Retina (tissue), 1 donor: ENCODE measurements at regions not wholly inside any gene's neighbourhood (a gene's known extent, or its start where the extent isn't known, plus 50 kb on each side); places are given as distances from the start of the nearest gene placed in this dataset.
"Not testable (repeated sequence)": the region's sequence is repeated elsewhere in the genome, so short reads cannot be mapped to it uniquely, and the experiment has no call there.

Experiments used
- DNase-seq: peaks from one replicate; pipeline ENCODE4 v3.0.0-alpha.2; 2016

GRCh38 chr15:62515696-62516395 lies 350.8 kb upstream of the C2CD4B start:
- DNase-seq, result no peak

- no peak for DNase-seq
These were observed 352.5 kb upstream of the C2CD4B start for GRCh38 chr15:62517541-62517940.

- DNase-seq, result not testable (repeated sequence)
These were observed 353.6 kb upstream of the C2CD4B start for GRCh38 chr15:62518666-62519065.

GRCh38 chr15:62519900-62520299 lies 354.8 kb upstream of the C2CD4B start:
- no peak for DNase-seq

- DNase-seq, result no peak
These were observed 355.8 kb upstream of the C2CD4B start for GRCh38 chr15:62520887-62521286.

- DNase-seq, result no peak
These were observed 356.3 kb upstream of the C2CD4B start for GRCh38 chr15:62521396-62521795.

GRCh38 chr15:62524848-62525247 lies 359.8 kb upstream of the C2CD4B start:
- no peak for DNase-seq

- no peak for DNase-seq
These were observed 362.3 kb upstream of the C2CD4B start for GRCh38 chr15:62527387-62527786.

GRCh38 chr15:62528505-62528904 lies 363.4 kb upstream of the C2CD4B start:
- DNase-seq, result no peak

GRCh38 chr15:62532367-62532766 lies 367.3 kb upstream of the C2CD4B start:
- no peak for DNase-seq

GRCh38 chr15:62533687-62534086 lies 368.6 kb upstream of the C2CD4B start:
- DNase-seq, result no peak

GRCh38 chr15:62534996-62535395 lies 369.9 kb upstream of the C2CD4B start:
- no peak for DNase-seq

GRCh38 chr15:62539236-62539635 lies 374.2 kb upstream of the C2CD4B start:
- DNase-seq, result no peak

GRCh38 chr15:62541250-62541649 lies 376.2 kb upstream of the C2CD4B start:
- no peak for DNase-seq

- no peak for DNase-seq
These were observed 376.8 kb upstream of the C2CD4B start for GRCh38 chr15:62541846-62542245.

GRCh38 chr15:62544446-62544845 lies 379.4 kb upstream of the C2CD4B start:
- DNase-seq, result no peak

- DNase-seq, result no peak
These were observed 380.6 kb upstream of the C2CD4B start for GRCh38 chr15:62545467-62546227.

GRCh38 chr15:62546628-62547027 lies 381.5 kb upstream of the C2CD4B start:
- DNase-seq, result no peak

- no peak for DNase-seq
These were observed 382.5 kb upstream of the C2CD4B start for GRCh38 chr15:62547584-62547983.

GRCh38 chr15:62549345-62549970 lies 384.4 kb upstream of the C2CD4B start:
- DNase-seq, result no peak

- no peak for DNase-seq
These were observed 385.0 kb upstream of the C2CD4B start for GRCh38 chr15:62550106-62550505.

- no peak for DNase-seq
These were observed 387.4 kb upstream of the C2CD4B start for GRCh38 chr15:62552444-62552843.

- no peak for DNase-seq
These were observed 389.0 kb upstream of the C2CD4B start for GRCh38 chr15:62553911-62554563.
